ENCODE measurements at regions not wholly inside any gene's neighbourhood (a gene's known extent, or its start where the extent isn't known, plus 50 kb on each side); places are given as distances from the start of the nearest gene placed in this dataset.
"Not testable (repeated sequence)": the region's sequence is repeated elsewhere in the genome, so short reads cannot be mapped to it uniquely, and the experiment has no call there.

DNA sequence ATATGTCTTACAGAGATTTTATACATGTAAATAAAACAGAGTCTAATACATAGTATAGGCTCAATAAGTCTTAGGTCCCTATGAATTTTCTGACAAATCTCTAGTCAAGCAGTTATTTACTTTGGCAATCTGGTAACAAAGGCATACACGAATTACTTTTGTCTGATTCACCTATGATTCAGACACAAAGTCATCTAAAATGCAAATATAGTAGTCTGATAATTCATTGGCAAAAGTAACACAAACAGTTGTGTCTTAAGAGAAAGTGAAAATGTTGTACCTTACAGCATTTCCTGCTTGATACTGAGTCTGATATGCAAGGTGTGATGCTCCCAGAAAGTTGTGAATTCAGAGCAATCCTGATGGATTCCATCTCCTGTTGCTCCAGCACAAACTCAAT is 209.4 kb upstream of the PRSS1 start:
- Mint-ChIP-seq H3K27me3 (peaks cover 4% of the 10 kb centered on the region), H3K4me3 (no peak overlapping the region), H3K9me3 (no peaks in the 10 kb centered on the region), H3K27ac (no peak overlapping the region), H3K36me3 (no peaks in the 10 kb centered on the region), H3K4me1 (peaks cover 12% of the 10 kb centered on the region)
- DNase-seq (ENCODE audit: low spot score in 2 of 2) (no peak), ATAC-seq (ENCODE audit: low read depth) (no peak)

DNA sequence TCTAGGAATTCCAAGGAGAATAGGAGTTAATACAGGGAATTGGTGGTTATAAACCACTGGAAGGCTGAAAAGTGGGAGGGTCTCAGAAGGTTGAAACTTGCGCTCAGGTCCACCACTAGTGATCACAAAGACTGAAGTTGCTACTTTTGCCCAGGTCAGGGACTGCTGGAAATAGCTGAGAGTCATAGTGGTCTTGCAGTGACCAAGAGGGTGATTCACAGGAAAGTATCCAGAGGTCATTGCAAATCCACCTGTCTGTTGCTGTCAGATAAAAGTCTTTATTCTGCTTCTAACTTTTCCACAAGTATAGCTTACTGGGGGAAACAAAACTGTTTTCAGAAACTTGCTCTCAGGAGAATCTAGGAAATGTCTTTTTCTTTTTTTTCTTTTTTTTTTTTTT is 211.5 kb upstream of the PRSS1 start:
- no peaks in the 10 kb centered on the region for H3K36me3 Mint-ChIP-seq
- DNase-seq (ENCODE audit: low spot score in 2 of 2) = no peak
- H3K27me3 Mint-ChIP-seq = peaks cover 3% of the 10 kb centered on the region
- no peak overlapping the region for H3K27ac Mint-ChIP-seq
- peaks cover 11% of the 10 kb centered on the region for H3K4me1 Mint-ChIP-seq
- no peak overlapping the region for H3K4me3 Mint-ChIP-seq
- no peaks in the 10 kb centered on the region for H3K9me3 Mint-ChIP-seq
- no peak for ATAC-seq (ENCODE audit: low read depth)

DNA sequence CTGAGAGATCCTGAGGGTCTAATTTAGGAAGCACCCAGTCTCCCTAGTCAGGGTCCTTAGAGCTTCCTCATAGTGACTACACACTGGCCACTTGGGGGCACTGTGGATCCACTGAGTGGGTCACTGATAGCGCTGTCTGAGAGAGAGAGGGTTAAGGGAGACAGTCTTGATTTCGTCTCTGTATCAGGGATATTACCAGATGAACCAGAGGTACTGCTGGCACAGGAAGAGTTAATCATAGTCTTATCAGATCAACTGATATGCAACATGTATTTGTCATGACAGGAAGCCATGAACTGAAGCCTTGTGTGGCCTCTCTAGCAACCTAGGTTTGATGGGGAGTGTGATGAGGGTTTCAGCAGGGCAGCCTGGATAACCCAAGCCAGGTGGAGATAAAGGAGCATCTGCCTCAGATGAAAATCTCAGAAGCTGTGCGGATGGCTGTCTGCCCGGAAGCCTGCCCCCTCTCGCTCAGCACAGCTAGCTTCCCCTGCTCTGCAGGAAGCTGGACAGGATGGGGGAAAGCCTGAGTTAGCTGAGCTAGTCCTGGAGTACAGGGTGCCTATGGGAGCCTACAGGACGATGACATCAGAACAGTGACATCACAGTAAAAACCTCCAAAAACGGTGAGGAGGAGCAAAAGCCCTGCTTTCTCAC is 214.0 kb upstream of the PRSS1 start:
- no peak overlapping the region for H3K27ac Mint-ChIP-seq
- peaks cover 10% of the 10 kb centered on the region for H3K4me1 Mint-ChIP-seq
- H3K36me3 Mint-ChIP-seq = no peaks in the 10 kb centered on the region
- ATAC-seq (ENCODE audit: low read depth) (peak; percentile 84), DNase-seq (ENCODE audit: low spot score in 2 of 2) (peak; percentile 18 to 26)
- H3K27me3 Mint-ChIP-seq = peaks cover 4% of the 10 kb centered on the region
- peak overlapping the region; percentile 63 for H3K4me3 Mint-ChIP-seq
- H3K9me3 Mint-ChIP-seq = no peaks in the 10 kb centered on the region

DNA sequence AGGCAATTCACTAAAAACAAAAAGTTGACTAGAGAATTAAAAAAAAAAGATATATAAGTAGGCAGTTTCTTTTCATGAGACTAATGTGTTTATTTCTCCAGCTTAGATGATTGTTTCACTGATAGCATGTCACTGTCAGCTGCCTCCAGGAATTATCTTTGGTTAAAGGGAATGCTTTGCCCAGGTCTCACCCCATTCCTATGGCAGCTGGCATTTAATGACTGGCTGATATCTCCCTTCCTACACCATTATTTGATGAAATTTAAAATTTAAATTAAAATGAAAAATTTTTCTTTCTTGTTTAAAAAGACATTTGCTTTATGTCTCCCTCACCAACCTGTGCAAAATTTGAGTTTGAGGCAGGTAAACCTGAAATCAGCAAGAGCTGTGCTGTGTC is 214.5 kb upstream of the PRSS1 start:
- ATAC-seq (ENCODE audit: low read depth) = no peak
- Mint-ChIP-seq H3K9me3 (no peaks in the 10 kb centered on the region), H3K27me3 (peaks cover 4% of the 10 kb centered on the region), H3K4me1 (peaks cover 10% of the 10 kb centered on the region), H3K36me3 (no peaks in the 10 kb centered on the region), H3K27ac (no peak overlapping the region), H3K4me3 (no peak overlapping the region)
- DNase-seq (ENCODE audit: low spot score in 2 of 2) = no peak

DNA sequence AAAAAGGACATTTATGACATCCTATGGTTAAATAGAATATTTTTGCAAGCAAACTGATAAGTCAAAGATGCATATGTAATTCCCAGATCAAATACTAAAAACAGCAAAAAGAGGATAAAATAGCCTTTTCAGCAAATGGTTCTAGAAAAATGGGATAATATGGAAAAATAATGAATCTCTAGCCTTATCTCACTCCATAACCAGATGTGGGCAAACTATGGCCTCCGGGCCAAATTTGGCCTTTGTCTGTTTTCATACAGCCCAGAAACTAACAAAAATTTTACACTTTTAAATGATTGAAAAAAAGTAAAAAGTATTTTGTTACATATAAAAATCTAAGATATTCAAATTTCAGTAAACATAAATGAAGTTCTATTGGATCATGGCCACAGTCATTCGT is 215.4 kb upstream of the PRSS1 start:
- no peak for ATAC-seq (ENCODE audit: low read depth)
- no peak for DNase-seq (ENCODE audit: low spot score in 2 of 2)
- Mint-ChIP-seq H3K4me3 (no peak overlapping the region), H3K27ac (no peak overlapping the region), H3K4me1 (peaks cover 10% of the 10 kb centered on the region), H3K9me3 (no peaks in the 10 kb centered on the region), H3K27me3 (peaks cover 4% of the 10 kb centered on the region), H3K36me3 (no peaks in the 10 kb centered on the region)

DNA sequence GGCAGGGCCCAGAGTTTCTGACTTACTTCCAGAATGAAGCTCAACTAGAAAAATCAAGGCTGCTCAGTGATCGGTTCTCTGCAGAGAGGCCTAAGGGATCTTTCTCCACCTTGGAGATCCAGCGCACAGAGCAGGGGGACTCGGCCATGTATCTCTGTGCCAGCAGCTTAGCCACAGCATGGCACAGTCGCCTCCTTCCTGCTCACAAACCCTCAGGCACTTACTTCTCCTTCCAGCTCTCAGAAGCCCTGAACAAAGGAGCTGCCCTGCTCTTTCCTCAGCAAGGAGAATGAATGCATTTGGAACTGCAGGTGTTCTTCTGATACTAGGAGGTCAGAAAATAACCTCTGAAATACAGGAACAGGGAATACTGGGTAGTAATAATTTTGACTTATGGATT is 219.7 kb upstream of the PRSS1 start:
- DNase-seq (ENCODE audit: low spot score in 2 of 2) (no peak), ATAC-seq (ENCODE audit: low read depth) (no peak)
- Mint-ChIP-seq H3K4me1 (no peaks in the 10 kb centered on the region), H3K27me3 (peaks cover 9% of the 10 kb centered on the region), H3K36me3 (no peaks in the 10 kb centered on the region), H3K9me3 (no peaks in the 10 kb centered on the region), H3K4me3 (no peak overlapping the region), H3K27ac (no peak overlapping the region)

DNA sequence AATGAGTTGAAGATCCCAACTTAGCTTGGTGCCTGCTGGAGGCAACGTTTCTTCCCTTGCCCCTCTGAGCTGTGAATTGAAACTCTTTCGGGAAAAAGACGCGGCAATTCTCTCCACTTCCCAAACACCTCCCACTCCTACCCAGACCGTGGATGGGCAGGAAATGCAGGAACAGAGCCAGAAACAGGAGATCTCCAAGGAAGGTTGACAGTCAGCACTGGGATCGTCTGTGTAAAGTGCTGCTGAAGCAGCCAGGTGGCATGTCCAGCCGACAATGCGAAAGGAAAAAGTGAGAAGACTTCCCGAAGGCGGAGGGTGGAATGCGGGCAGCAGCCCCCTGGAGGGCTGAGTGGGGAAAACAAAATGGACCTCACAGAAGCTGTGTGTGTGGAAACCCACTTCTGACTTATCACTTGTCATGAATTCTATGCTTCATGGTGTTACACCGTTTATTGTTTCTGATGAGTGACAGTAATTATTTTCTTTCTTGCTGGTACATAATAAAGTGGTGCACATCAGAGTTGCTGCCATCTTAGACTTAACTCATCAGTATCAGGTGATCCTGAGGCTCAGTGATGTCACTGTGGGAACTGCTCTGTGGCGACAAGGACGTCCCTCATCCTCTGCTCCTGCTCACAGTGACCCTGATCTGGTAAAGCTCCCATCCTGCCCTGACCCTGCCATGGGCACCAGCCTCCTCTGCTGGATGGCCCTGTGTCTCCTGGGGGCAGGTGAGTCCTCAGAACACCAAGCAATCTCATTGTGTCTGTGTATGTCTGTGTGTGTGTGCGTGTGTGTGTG is 220.5 kb upstream of the PRSS1 start:
- DNase-seq (ENCODE audit: low spot score in 2 of 2) (no peak), ATAC-seq (ENCODE audit: low read depth) (no peak)
- H3K27ac Mint-ChIP-seq = no peak overlapping the region
- no peak overlapping the region for H3K4me3 Mint-ChIP-seq
- peaks cover 11% of the 10 kb centered on the region for H3K27me3 Mint-ChIP-seq
- H3K4me1 Mint-ChIP-seq = no peaks in the 10 kb centered on the region
- no peaks in the 10 kb centered on the region for H3K36me3 Mint-ChIP-seq
- no peaks in the 10 kb centered on the region for H3K9me3 Mint-ChIP-seq

DNA sequence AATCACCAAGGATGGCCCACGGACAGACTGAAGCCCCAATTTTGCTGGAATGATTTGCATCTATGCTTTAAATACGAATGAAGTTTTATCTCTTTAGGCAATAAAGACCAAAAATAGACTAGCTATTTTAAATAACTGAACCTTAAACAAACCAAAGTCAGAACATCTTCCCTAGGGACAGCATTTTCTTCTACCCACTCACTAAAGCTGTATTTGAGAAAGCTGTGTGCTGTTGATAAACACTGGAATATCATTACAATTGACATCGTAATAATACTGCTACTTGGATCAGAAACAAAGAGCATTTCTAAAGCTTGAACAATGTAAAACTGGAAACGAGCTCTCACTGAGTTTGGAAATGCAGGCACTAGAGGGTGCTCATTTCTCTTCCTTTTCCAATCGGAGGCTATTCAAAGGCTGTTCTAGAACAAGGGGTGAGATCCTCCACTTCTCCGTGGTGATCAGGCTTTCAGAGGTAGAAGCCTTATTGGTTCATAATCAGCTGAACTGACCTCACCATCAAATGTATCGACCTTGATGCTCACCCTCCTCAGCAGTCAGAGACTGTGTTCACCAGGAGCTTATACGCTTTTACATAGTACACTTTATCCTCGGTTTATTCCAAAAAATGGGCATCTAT is 225.3 kb upstream of the PRSS1 start:
- no peak overlapping the region for H3K27ac Mint-ChIP-seq
- H3K9me3 Mint-ChIP-seq = no peaks in the 10 kb centered on the region
- no peaks in the 10 kb centered on the region for H3K4me1 Mint-ChIP-seq
- H3K4me3 Mint-ChIP-seq = no peak overlapping the region
- H3K27me3 Mint-ChIP-seq = peaks cover 12% of the 10 kb centered on the region
- DNase-seq (ENCODE audit: low spot score in 2 of 2) (no peak), ATAC-seq (ENCODE audit: low read depth) (no peak)
- H3K36me3 Mint-ChIP-seq = no peaks in the 10 kb centered on the region

DNA sequence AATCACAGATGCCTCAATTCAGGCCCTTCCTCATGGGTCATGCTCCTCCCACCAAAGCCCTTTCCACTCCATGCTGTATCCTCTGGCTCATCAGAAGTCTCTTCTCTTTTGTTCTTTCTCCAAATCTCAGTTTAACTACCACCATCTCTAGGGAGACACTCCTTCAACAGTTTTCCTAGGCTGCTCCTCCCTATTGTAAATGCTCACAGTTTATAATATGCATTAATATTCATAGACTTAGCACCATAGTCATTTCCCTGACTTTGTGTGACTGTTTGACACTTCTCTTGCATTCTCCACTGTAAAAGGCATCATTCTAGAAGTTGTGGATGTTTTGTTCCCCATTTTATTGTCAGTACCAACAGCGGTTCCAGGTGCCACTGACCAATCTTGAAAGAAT is 226.5 kb upstream of the PRSS1 start:
- no peak overlapping the region for H3K27ac Mint-ChIP-seq

DNA sequence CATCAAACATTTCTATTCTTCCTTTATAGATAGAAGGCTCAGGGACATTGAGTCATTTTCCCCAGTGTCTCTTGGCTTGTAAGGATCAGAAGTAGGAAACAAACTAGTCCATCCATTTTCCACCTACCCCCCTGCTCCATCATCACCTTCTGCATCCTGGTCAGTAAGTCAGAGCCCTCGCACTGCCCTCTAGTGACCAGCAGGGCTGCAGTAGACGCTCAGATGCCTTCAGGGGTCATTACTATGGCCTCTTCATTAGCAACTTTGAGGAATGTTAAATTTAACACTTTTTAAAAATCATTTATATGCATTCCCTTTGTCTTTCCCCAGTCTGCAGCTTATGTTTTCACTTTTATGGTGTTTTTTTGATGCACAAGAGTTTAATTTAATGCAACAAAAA is 228.4 kb upstream of the PRSS1 start:
- not testable (repeated sequence) for DNase-seq (ENCODE audit: low spot score in 2 of 2); H3K9me3 Mint-ChIP-seq; H3K4me1 Mint-ChIP-seq; H3K27ac Mint-ChIP-seq; H3K4me3 Mint-ChIP-seq; ATAC-seq (ENCODE audit: low read depth); H3K36me3 Mint-ChIP-seq
- peaks cover 17% of the 10 kb centered on the region for H3K27me3 Mint-ChIP-seq

More for the DNA sequence above, 226.5 kb upstream of the PRSS1 start:
- DNase-seq (ENCODE audit: low spot score in 2 of 2) = no peak
- Mint-ChIP-seq H3K4me3 (no peak overlapping the region), H3K27me3 (peaks cover 13% of the 10 kb centered on the region), H3K36me3 (no peaks in the 10 kb centered on the region), H3K4me1 (no peaks in the 10 kb centered on the region), H3K9me3 (no peaks in the 10 kb centered on the region)
- no peak for ATAC-seq (ENCODE audit: low read depth)

DNA sequence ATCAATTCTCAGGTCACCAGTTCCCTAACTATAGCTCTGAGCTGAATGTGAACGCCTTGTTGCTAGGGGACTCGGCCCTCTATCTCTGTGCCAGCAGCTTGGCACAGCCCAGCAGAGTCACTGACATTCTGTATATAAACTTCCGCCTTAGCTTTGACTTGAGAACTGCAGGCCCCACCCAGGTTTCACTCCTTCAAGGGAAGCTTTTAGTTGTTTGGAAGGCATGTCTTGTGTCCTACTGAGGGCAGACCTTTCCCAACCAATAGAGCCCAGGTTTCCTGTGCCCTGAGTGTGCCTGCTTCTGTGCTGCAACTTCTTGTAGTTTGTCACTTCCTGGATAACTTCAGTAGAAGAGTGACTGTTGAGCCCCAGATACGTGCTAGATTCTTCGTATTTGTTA is 228.8 kb upstream of the PRSS1 start:
- not testable (repeated sequence) for H3K27ac Mint-ChIP-seq; H3K9me3 Mint-ChIP-seq; H3K4me1 Mint-ChIP-seq; H3K36me3 Mint-ChIP-seq; ATAC-seq (ENCODE audit: low read depth); H3K4me3 Mint-ChIP-seq; DNase-seq (ENCODE audit: low spot score in 2 of 2)
- peaks cover 17% of the 10 kb centered on the region for H3K27me3 Mint-ChIP-seq

DNA sequence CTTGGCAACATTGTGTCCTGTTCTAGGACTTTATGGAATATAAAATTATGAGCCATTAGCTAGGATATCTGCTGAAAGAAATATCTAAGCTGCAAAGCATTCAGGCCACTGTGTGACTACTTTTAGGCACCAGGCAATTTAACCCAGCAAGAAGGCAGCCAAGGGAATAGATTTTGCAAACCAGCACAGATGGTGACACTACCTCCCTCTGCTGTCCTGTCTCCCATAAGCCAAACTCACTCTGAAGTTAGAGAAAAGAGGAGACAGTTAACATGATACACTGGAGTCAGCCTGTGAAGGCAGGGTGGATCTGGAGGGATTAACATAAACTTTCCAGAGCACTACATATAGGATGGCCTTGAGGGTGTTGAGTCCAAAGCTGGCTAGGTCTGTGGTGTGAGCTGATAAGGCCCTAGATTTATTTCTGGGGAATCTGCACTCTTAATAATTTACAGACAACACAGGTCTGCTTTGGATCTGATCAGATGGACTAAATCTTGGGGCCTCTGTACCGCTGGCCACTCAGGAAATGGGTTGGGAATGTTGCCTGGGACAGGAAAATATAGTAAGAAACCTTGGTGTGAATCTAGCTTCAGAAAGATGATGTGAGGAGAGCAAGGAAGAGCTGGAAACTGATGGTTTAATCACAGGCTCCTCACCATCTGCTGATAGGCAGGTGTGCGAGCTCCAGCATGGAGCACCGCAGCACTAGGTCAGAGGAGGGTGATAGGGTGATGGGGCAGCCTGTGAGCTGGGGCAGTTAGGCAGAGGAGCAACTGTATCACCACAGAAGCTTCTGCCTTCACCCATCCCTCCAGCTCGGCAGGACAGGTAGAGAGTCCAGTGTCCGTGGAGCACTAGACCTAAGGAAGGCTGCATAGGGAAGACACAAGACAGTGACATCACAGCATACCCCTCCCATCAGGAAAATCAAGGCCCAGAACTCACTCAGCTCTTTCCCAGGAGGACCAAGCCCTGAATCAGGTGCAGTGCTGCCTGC is 229.9 kb upstream of the PRSS1 start:
- H3K36me3 Mint-ChIP-seq = no peaks in the 10 kb centered on the region
- H3K27me3 Mint-ChIP-seq = peaks cover 12% of the 10 kb centered on the region
- no peaks in the 10 kb centered on the region for H3K9me3 Mint-ChIP-seq
- no peak overlapping the region for H3K4me3 Mint-ChIP-seq
- ATAC-seq (ENCODE audit: low read depth) (no peak), DNase-seq (ENCODE audit: low spot score in 2 of 2) (no peak)
- no peak overlapping the region for H3K27ac Mint-ChIP-seq
- peaks cover 4% of the 10 kb centered on the region for H3K4me1 Mint-ChIP-seq

DNA sequence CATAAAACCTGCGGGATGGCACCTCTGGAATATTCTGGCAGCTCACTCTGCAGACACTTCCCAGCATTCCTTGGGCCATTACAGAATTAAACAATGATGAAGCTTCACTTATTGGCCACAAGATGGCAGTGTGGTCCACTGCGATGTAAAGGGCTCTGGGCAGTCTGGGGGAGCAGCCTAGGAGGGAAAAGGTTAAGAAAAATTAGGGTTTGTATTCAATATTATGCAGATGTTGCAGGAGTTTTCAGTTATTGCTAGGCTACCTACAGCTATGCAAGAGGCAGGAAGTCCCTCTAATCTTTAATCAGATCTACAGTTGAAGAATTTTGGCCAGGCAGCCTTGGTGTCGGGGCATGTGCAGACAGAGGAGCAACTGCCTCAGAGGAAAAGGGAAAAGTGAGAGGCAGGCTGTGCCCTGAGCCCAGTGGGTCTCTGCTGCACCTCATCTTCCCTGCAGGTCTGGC is 233.2 kb upstream of the PRSS1 start:
- no peaks in the 10 kb centered on the region for H3K9me3 Mint-ChIP-seq
- H3K36me3 Mint-ChIP-seq = no peaks in the 10 kb centered on the region
- ATAC-seq (ENCODE audit: low read depth) = peak; percentile 81
- peaks cover 4% of the 10 kb centered on the region for H3K4me1 Mint-ChIP-seq
- H3K27me3 Mint-ChIP-seq = peaks cover 13% of the 10 kb centered on the region
- peak in 1 of 2 donors; percentile 21 for DNase-seq (ENCODE audit: low spot score in 2 of 2)
- H3K4me3 Mint-ChIP-seq = no peak overlapping the region
- H3K27ac Mint-ChIP-seq = no peak overlapping the region

All from memory B cell (primary cell).